DND-41 (cell line): ENCODE measurements at regions not wholly inside any gene's neighbourhood (a gene's known extent, or its start where the extent isn't known, plus 50 kb on each side); places are given as distances from the start of the nearest gene placed in this dataset.
A peak's percentile ranks its signal among the peaks of the same experiment; 100 is the strongest.

Experiments
- ATAC-seq: fragments of 200-7000 bp; cut with Tn5 transposase; 3 replicates; pipeline ENCODE4 v1.9.1; 2021; ENCODE audit warnings: low read depth; ENCODE audit not compliant: insufficient read depth
- DNase-seq: peaks from one replicate; pipeline ENCODE4 v3.0.0-alpha.2; 2020
- H2AFZ ChIP-seq: 2 replicates; pipeline ENCODE4 v1.6.0; 2012; ENCODE audit warnings: low read depth, low read length
- H3K27ac ChIP-seq: 2 replicates; pipeline ENCODE4 v1.5.1; 2012; ENCODE audit warnings: low read length, inconsistent platforms
- H3K27me3 ChIP-seq: fragments of 200-600 bp; sonication (generic); 2 replicates; pipeline ENCODE4 v1.6.0; 2012; ENCODE audit warnings: low read length, mild to moderate bottlenecking, inconsistent platforms; ENCODE audit not compliant: insufficient read depth, poor library complexity
- H3K36me3 ChIP-seq: 2 replicates; pipeline ENCODE4 v1.5.1; 2012; ENCODE audit warnings: low read length, inconsistent platforms; ENCODE audit not compliant: insufficient read depth
- H3K4me1 ChIP-seq: 2 replicates; pipeline ENCODE4 v1.5.1; 2012; ENCODE audit warnings: mild to moderate bottlenecking, low read length; ENCODE audit not compliant: insufficient read depth
- H3K4me2 ChIP-seq: 2 replicates; pipeline ENCODE4 v1.6.0; 2012; ENCODE audit warnings: mild to moderate bottlenecking, moderate library complexity, low read length, inconsistent platforms; ENCODE audit not compliant: insufficient read depth
- H3K4me3 ChIP-seq, 2 experiments: fragments of 200-600 bp in 1 of 2; shearing (Covaris generic) in 1 of 2; 2 replicates each; pipeline ENCODE4 v1.5.1; 2012 to 2016; ENCODE audit warnings: inconsistent platforms in 2 of 2, low read length in 2 of 2, mild to moderate bottlenecking in 2 of 2, low read depth in 1 of 2, moderate library complexity in 1 of 2
- H3K79me2 ChIP-seq: 2 replicates; pipeline ENCODE4 v1.6.0; 2012; ENCODE audit warnings: low read length, inconsistent platforms; ENCODE audit not compliant: insufficient read depth
- H3K9ac ChIP-seq: 2 replicates; pipeline ENCODE4 v1.6.0; 2012; ENCODE audit warnings: low read depth, mild to moderate bottlenecking, inconsistent platforms, low read length, moderate library complexity
- H3K9me3 ChIP-seq: 2 replicates; pipeline ENCODE4 v1.5.1; 2012; ENCODE audit warnings: low read length, moderate library complexity, mild to moderate bottlenecking, inconsistent platforms; ENCODE audit not compliant: insufficient read depth, severe bottlenecking
- H4K20me1 ChIP-seq: 2 replicates; pipeline ENCODE4 v1.6.0; 2012; ENCODE audit warnings: low read length; ENCODE audit not compliant: insufficient read depth
- EZH2 ChIP-seq: IDR thresholded peaks from 3 replicates; pipeline ENCODE4 v1.6.1; 2012; ENCODE audit warnings: borderline replicate concordance, low read depth, mild to moderate bottlenecking, moderate library complexity, low read length, inconsistent platforms; ENCODE audit not compliant: severe bottlenecking
- TF ChIP-seq, protein P1 (sequence below): IDR thresholded peaks from 2 replicates; pipeline ENCODE4 v1.5.1; 2012; ENCODE audit warnings: borderline replicate concordance, low read length, moderate library complexity, mild to moderate bottlenecking; ENCODE audit not compliant: poor library complexity, severe bottlenecking; ENCODE audit errors: extremely low read depth

DNA sequence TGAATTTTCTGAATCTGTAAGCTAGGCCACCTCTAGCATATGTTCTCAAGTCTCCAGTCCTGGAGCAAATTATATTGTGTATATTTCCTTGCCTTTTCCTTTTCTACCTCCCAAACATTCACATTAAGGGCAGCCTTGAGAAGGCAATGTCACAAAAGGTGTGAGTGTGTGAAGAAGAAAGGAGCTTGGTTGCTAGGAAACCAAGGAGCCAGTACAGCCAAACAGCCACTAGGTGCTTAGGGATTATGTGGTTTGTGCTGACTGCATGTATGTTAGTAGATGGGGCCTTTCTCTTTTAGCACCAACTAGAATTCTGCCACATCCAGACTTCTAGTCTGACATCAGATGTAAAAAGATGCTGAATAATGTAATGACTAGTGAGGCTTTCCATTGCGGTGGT lies 118.8 kb upstream of the DAZL start:
- peak; percentile 25 for DNase-seq
- Histone ChIP-seq H3K36me3 (no peaks in the 10 kb centered on the region), H3K79me2 (no peaks in the 10 kb centered on the region), H3K27me3 (no peaks in the 10 kb centered on the region), H3K4me2 (no peak overlapping the region), H4K20me1 (no peaks in the 10 kb centered on the region), H3K4me3 (no peak overlapping the region), H3K27ac (no peak overlapping the region), H2AFZ (no peak overlapping the region), H3K4me1 (no peaks in the 10 kb centered on the region), H3K9me3 (peaks cover 10% of the 10 kb centered on the region), H3K9ac (no peak overlapping the region)
- ATAC-seq, result peak; percentile 87; the same call in 2 of the 3 replicates
- TF ChIP-seq EZH2, result no peak
- TF ChIP-seq, protein P1, sequence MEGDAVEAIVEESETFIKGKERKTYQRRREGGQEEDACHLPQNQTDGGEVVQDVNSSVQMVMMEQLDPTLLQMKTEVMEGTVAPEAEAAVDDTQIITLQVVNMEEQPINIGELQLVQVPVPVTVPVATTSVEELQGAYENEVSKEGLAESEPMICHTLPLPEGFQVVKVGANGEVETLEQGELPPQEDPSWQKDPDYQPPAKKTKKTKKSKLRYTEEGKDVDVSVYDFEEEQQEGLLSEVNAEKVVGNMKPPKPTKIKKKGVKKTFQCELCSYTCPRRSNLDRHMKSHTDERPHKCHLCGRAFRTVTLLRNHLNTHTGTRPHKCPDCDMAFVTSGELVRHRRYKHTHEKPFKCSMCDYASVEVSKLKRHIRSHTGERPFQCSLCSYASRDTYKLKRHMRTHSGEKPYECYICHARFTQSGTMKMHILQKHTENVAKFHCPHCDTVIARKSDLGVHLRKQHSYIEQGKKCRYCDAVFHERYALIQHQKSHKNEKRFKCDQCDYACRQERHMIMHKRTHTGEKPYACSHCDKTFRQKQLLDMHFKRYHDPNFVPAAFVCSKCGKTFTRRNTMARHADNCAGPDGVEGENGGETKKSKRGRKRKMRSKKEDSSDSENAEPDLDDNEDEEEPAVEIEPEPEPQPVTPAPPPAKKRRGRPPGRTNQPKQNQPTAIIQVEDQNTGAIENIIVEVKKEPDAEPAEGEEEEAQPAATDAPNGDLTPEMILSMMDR, result peak; percentile 47

DNA sequence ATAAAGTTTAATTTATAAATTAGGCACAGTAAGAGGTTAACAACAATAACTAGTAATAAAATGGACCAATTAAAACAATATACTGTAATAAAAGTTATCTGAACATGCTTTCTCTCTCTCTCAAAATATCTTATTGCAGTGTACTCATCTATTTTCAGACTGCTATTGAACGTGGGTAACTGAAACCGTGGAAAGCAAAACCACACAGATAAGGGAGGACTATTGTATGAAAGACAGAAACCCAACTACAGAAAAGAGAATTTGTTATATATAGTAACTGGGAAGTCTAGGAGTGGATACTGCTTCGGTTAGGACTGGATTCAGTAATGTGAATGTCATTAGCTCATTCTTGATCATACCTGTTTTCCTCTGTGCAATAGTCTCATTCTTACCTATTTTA lies 119.3 kb upstream of the DAZL start:
- Histone ChIP-seq H3K4me3 (no peak overlapping the region), H4K20me1 (no peaks in the 10 kb centered on the region), H3K79me2 (no peaks in the 10 kb centered on the region), H3K9me3 (peaks cover 10% of the 10 kb centered on the region), H3K27me3 (no peaks in the 10 kb centered on the region), H3K4me1 (no peaks in the 10 kb centered on the region), H3K9ac (no peak overlapping the region), H3K27ac (no peak overlapping the region), H3K36me3 (no peaks in the 10 kb centered on the region), H2AFZ (no peak overlapping the region), H3K4me2 (no peak overlapping the region)
- ATAC-seq (no peak), DNase-seq (no peak)
- TF ChIP-seq, protein P1, result no peak
- no peak for TF ChIP-seq EZH2

DNA sequence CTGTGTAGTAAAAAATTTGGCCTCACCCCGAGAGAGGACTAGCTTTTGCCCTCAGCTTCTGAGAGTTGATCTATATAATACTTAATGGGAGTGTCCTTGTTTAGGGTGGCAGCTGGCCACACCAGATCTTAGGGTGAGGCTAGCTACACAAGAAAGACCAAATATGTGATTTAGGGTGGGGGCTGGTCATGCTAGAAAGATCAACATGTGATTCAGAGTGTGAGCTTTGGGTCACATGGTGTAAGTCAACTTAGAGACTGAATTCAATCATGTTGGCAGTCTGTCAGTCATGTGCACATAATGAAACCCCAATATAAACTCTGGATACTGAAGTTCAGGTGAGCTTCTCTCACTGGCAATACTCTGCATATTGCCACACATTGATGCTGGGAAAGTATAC lies 120.7 kb upstream of the DAZL start:
- no peaks in the 10 kb centered on the region for H3K36me3 ChIP-seq
- TF ChIP-seq, protein P1, result no peak
- TF ChIP-seq EZH2, result no peak
- H4K20me1 ChIP-seq, result no peaks in the 10 kb centered on the region
- H3K4me3 ChIP-seq, result no peak overlapping the region
- H3K4me2 ChIP-seq, result no peak overlapping the region
- ATAC-seq (no peak), DNase-seq (no peak)
- no peaks in the 10 kb centered on the region for H3K79me2 ChIP-seq
- no peak overlapping the region for H2AFZ ChIP-seq
- no peak overlapping the region for H3K9ac ChIP-seq
- H3K27ac ChIP-seq, result no peak overlapping the region
- peaks cover 10% of the 10 kb centered on the region for H3K9me3 ChIP-seq
- H3K27me3 ChIP-seq, result no peaks in the 10 kb centered on the region
- no peaks in the 10 kb centered on the region for H3K4me1 ChIP-seq
